Upper lobe of left lung (tissue), 6 donors: ENCODE measurements at regions not wholly inside any gene's neighbourhood (a gene's known extent, or its start where the extent isn't known, plus 50 kb on each side); places are given as distances from the start of the nearest gene placed in this dataset.

Experiments
- ATAC-seq, 2 donors: fragments of 200-7000 bp; cut with Tn5 transposase; one replicate each; pipeline ENCODE4 v1.9.1; 2022; ENCODE audit warnings: mild to moderate bottlenecking in 2 of 2, moderate library complexity in 2 of 2; ENCODE audit not compliant: low FRiP score in 2 of 2
- DNase-seq, 2 donors: peaks; one replicate each; pipeline ENCODE4 v3.0.0-alpha.2; 2019 to 2020
- H3K27ac ChIP-seq, 4 donors: fragments of 200-600 bp; sonication (generic); one replicate each; pipeline ENCODE4 v1.5.1; 2016 to 2019
- H3K27me3 ChIP-seq, 4 donors: fragments of 200-600 bp; sonication (generic); one replicate each; pipeline ENCODE4 v1.5.1; 2017 to 2019
- H3K36me3 ChIP-seq, 4 donors: fragments of 200-600 bp; sonication (generic); one replicate each; pipeline ENCODE4 v1.5.1; 2016 to 2019
- H3K4me1 ChIP-seq, 4 donors: fragments of 200-600 bp; sonication (generic); one replicate each; pipeline ENCODE4 v1.5.1; 2018 to 2019
- H3K4me3 ChIP-seq, 4 donors: fragments of 200-600 bp; sonication (generic); one replicate each; pipeline ENCODE4 v1.5.1; 2017 to 2019; ENCODE audit warnings: mild to moderate bottlenecking in 2 of 4, moderate library complexity in 1 of 4
- H3K9me3 ChIP-seq, 4 donors: fragments of 200-600 bp; sonication (generic); one replicate each; pipeline ENCODE4 v1.5.1; 2018 to 2019
- CTCF ChIP-seq, 6 experiments: fragments of 450-650 bp in 4 of 6; fragments of 200-600 bp in 2 of 6; sonication (generic) in 2 of 6; IDR thresholded peaks; one replicate each; pipeline ENCODE4 v1.5.1; 2016 to 2019; ENCODE audit warnings: antibody characterized with exemption in 6 of 6
- EP300 ChIP-seq, 4 donors: sonication (generic); formaldehyde crosslinking; IDR thresholded peaks; one replicate each; pipeline ENCODE4 v1.5.1; 2017; ENCODE audit warnings: antibody characterized with exemption in 4 of 4, control low read depth in 2 of 4
- POLR2A ChIP-seq, 4 donors: fragments of 450-650 bp; IDR thresholded peaks; one replicate each; pipeline ENCODE4 v1.5.1; 2016 to 2017; ENCODE audit warnings: antibody characterized with exemption in 4 of 4, mild to moderate bottlenecking in 2 of 4
- POLR2AphosphoS5 ChIP-seq, 2 donors: sonication (generic); formaldehyde crosslinking; IDR thresholded peaks; one replicate each; pipeline ENCODE4 v1.5.1; 2017; ENCODE audit warnings: antibody characterized with exemption in 2 of 2
- WGBS, 2 donors: methylation state at CpG; one replicate each; pipeline ENCODE4 v1.1.5; 2017 to 2018; 5-methylcytosine and 5-hydroxymethylcytosine counted together
- donor health status: DM: no; HTN: no; CAD: no; lungs with moderate emphysema.
- donor health status: DM: no; HTN: yes; CAD: no; lungs with severe emphysema.

GRCh38 chr6:123747515-123747914 lies 56.1 kb upstream of the NKAIN2 start:
- H3K27me3 ChIP-seq = no peaks in the 10 kb centered on the region
- DNase-seq (no peak), ATAC-seq (no peak)
- TF ChIP-seq POLR2AphosphoS5 (IDR thresholded peaks at IDR 0.05) (no peak), EP300 (IDR thresholded peaks at IDR 0.05) (no peak), CTCF (IDR thresholded peaks at IDR 0.05) (no peak), POLR2A (IDR thresholded peaks at IDR 0.05) (no peak)
- no peak overlapping the region for H3K27ac ChIP-seq
- no peaks in the 10 kb centered on the region for H3K9me3 ChIP-seq
- H3K4me3 ChIP-seq = no peak overlapping the region
- no peaks in the 10 kb centered on the region for H3K4me1 ChIP-seq
- no peaks in the 10 kb centered on the region for H3K36me3 ChIP-seq

GRCh38 chr6:123745895-123746294 lies 57.8 kb upstream of the NKAIN2 start:
- H3K27ac ChIP-seq = no peak overlapping the region
- no peaks in the 10 kb centered on the region for H3K36me3 ChIP-seq
- H3K4me1 ChIP-seq = no peaks in the 10 kb centered on the region
- no peak overlapping the region for H3K4me3 ChIP-seq
- H3K9me3 ChIP-seq = no peaks in the 10 kb centered on the region
- DNase-seq = no peak
- no peaks in the 10 kb centered on the region for H3K27me3 ChIP-seq
- 89 to 92% methylated on average over 2 of the region's 2 CpGs for WGBS, 2 donors
- TF ChIP-seq EP300 (IDR thresholded peaks at IDR 0.05) = no peak
- TF ChIP-seq CTCF (IDR thresholded peaks at IDR 0.05) = no peak
- no peak for ATAC-seq

- 67 to 68% methylated on average over 2 of the region's 2 CpGs for WGBS, 2 donors
- H3K9me3 ChIP-seq = no peaks in the 10 kb centered on the region
- DNase-seq = no peak
- ATAC-seq = no peak
- no peaks in the 10 kb centered on the region for H3K36me3 ChIP-seq
- no peak overlapping the region for H3K27ac ChIP-seq
- H3K4me1 ChIP-seq = no peaks in the 10 kb centered on the region
- H3K27me3 ChIP-seq = no peaks in the 10 kb centered on the region
- TF ChIP-seq EP300 (IDR thresholded peaks at IDR 0.05) (no peak), POLR2AphosphoS5 (IDR thresholded peaks at IDR 0.05) (no peak), CTCF (IDR thresholded peaks at IDR 0.05) (no peak), POLR2A (IDR thresholded peaks at IDR 0.05) (no peak)
- no peak overlapping the region for H3K4me3 ChIP-seq
Measured at GRCh38 chr6:123744840-123745239, 58.8 kb upstream of the NKAIN2 start.

GRCh38 chr6:123742626-123743025 lies 61.0 kb upstream of the NKAIN2 start:
- H3K36me3 ChIP-seq = no peaks in the 10 kb centered on the region
- ATAC-seq = no peak
- no peak overlapping the region for H3K4me3 ChIP-seq
- no peaks in the 10 kb centered on the region for H3K4me1 ChIP-seq
- H3K27ac ChIP-seq = no peak overlapping the region
- no peaks in the 10 kb centered on the region for H3K27me3 ChIP-seq
- no peaks in the 10 kb centered on the region for H3K9me3 ChIP-seq
- TF ChIP-seq POLR2AphosphoS5 (IDR thresholded peaks at IDR 0.05) (no peak), POLR2A (IDR thresholded peaks at IDR 0.05) (no peak), CTCF (IDR thresholded peaks at IDR 0.05) (no peak), EP300 (IDR thresholded peaks at IDR 0.05) (no peak)
- DNase-seq = no peak

- ATAC-seq (no peak), DNase-seq (no peak)
- Histone ChIP-seq H3K27ac (no peak overlapping the region), H3K9me3 (no peaks in the 10 kb centered on the region), H3K4me3 (no peak overlapping the region), H3K27me3 (no peaks in the 10 kb centered on the region), H3K4me1 (no peaks in the 10 kb centered on the region), H3K36me3 (no peaks in the 10 kb centered on the region)
- no peak for TF ChIP-seq POLR2A (IDR thresholded peaks at IDR 0.05)
Measured at GRCh38 chr6:123733180-123733579, 70.5 kb upstream of the NKAIN2 start.

- Histone ChIP-seq H3K9me3 (no peaks in the 10 kb centered on the region), H3K4me3 (no peak overlapping the region), H3K4me1 (no peaks in the 10 kb centered on the region), H3K27me3 (no peaks in the 10 kb centered on the region), H3K27ac (no peak overlapping the region), H3K36me3 (no peaks in the 10 kb centered on the region)
- no peak for TF ChIP-seq POLR2A (IDR thresholded peaks at IDR 0.05)
- TF ChIP-seq EP300 (IDR thresholded peaks at IDR 0.05) = no peak
- no peak for TF ChIP-seq CTCF (IDR thresholded peaks at IDR 0.05)
- TF ChIP-seq POLR2AphosphoS5 (IDR thresholded peaks at IDR 0.05) = no peak
- DNase-seq = no peak
- ATAC-seq = no peak
- WGBS, 2 donors = 74 to 81% methylated on average over 3 of the region's 3 CpGs
Measured at GRCh38 chr6:123716506-123716905, 79.8 kb upstream of the TRDN start.
